Aorta (tissue), 5 donors: ENCODE measurements at regions not wholly inside any gene's neighbourhood (a gene's known extent, or its start where the extent isn't known, plus 50 kb on each side); places are given as distances from the start of the nearest gene placed in this dataset.
"Not testable (repeated sequence)": the region's sequence is repeated elsewhere in the genome, so short reads cannot be mapped to it uniquely, and the experiment has no call there.

Experiments
- ATAC-seq: fragments of 200-7000 bp; cut with Tn5 transposase; one replicate; pipeline ENCODE4 v1.9.1; 2022; ENCODE audit warnings: moderate library complexity; ENCODE audit not compliant: low FRiP score
- DNase-seq, 2 donors: peaks; one replicate each; pipeline ENCODE4 v3.0.0-alpha.2; 2020
- H3K27ac ChIP-seq, 2 donors: one replicate each; pipeline ENCODE4 v1.5.1; 2013; ENCODE audit warnings: low read length in 2 of 2, mild to moderate bottlenecking in 2 of 2, moderate library complexity in 2 of 2, control low read depth in 1 of 2, inconsistent platforms in 1 of 2, low read depth in 1 of 2
- H3K27me3 ChIP-seq, 2 donors: one replicate each; pipeline ENCODE4 v1.6.1; 2013; ENCODE audit warnings: control low read depth in 1 of 2, low read length in 1 of 2, mild to moderate bottlenecking in 1 of 2, moderate library complexity in 1 of 2; ENCODE audit not compliant: insufficient read depth in 2 of 2, control insufficient read depth in 1 of 2
- H3K36me3 ChIP-seq, 2 donors: one replicate each; pipeline ENCODE4 v1.6.1; 2013; ENCODE audit warnings: control low read depth in 1 of 2, low read length in 1 of 2, mild to moderate bottlenecking in 1 of 2; ENCODE audit not compliant: insufficient read depth in 2 of 2, control insufficient read depth in 1 of 2
- H3K4me1 ChIP-seq, 2 donors: one replicate each; pipeline ENCODE4 v1.6.1; 2013; ENCODE audit warnings: low read length in 2 of 2, control low read depth in 1 of 2, mild to moderate bottlenecking in 1 of 2, moderate library complexity in 1 of 2; ENCODE audit not compliant: insufficient read depth in 2 of 2, control insufficient read depth in 1 of 2
- H3K4me3 ChIP-seq, 2 donors: one replicate each; pipeline ENCODE4 v1.5.1; 2013; ENCODE audit warnings: low read length in 2 of 2, control low read depth in 1 of 2, mild to moderate bottlenecking in 1 of 2
- H3K9me3 ChIP-seq: one replicate; pipeline ENCODE4 v1.6.1; 2013; ENCODE audit warnings: mild to moderate bottlenecking, low read length; ENCODE audit not compliant: control insufficient read depth
- WGBS, 2 donors: extraction: QIAGEN DNeasy Blood & Tissue Kit; methylation state at CpG; one replicate each; pipeline ENCODE4 v1.1.7; 2013; 5-methylcytosine and 5-hydroxymethylcytosine counted together
- intact Hi-C, 2 donors: fragments of 100-400 bp; cut with DNase I; formaldehyde crosslinking; loops; one replicate each; pipeline versions ENCODE4 v1.14.2 to v1.15.0; 2022
- donor health status: healthy with polysubstance abuse.
- donor health status: Bipolar disorder and iron deficiency.
- donor health status: DM: no; HTN: no; CAD: no.
- donor health status: DM: no; HTN: no; CAD: no.
- donor health status: DM: yes; HTN: yes; CAD: no.

DNA sequence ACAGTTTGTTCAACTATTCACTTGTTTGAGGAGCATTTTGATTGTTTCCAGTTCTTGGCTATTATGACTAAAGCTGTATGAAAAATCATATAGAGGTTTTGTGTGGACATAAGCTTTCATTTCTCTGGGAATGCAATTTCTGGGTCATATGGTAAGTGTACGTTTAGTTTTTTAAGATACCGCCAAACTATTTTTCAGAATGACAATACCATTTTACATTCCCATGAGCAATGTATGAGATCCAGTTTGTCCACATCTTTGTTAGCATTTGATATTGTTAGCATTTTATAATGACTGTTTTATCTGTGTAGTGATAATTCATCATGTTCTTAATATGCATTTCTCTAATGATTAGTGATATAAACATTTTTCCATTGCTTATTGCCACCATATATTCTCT, 258.7 kb upstream of the CTNNB1 start:
- Histone ChIP-seq H3K27ac (no peak overlapping the region), H3K4me1 (peaks cover 3 to 5% of the 10 kb centered on the region in 2 donors), H3K9me3 (no peaks in the 10 kb centered on the region), H3K4me3 (no peak overlapping the region), H3K27me3 (no peaks in the 10 kb centered on the region), H3K36me3 (no peaks in the 10 kb centered on the region)
- 83 to 86% methylated on average over 2 of the region's 2 CpGs for WGBS, 2 donors
- intact Hi-C loops, result no loop called here
- DNase-seq (no peak), ATAC-seq (no peak)

DNA sequence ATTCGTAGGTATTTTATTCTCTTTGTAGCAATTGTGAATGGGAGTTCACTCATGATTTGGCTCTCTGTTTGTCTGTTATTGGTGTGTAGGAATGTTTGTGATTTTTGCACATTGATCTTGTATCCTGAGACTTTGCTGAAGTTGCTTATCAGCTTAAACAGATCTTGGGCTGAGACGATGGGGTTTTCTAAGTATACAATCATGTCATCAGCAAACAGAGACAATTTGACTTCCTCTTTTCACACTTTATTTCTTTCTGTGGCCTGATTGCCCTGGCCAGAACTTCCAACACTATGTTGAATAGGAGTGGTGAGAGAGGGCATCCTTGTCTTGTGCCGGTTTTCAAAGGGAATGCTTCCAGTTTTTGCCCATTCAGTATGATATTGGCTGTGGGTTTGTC, 252.3 kb upstream of the CTNNB1 start:
- WGBS, 2 donors, result 91 to 92% methylated on average over 3 of the region's 3 CpGs

GRCh38 chr3:40949347-40949746, 250.0 kb upstream of the CTNNB1 start:
- ATAC-seq, H3K4me1 ChIP-seq, DNase-seq, H3K27ac ChIP-seq, H3K36me3 ChIP-seq, H3K4me3 ChIP-seq, intact Hi-C loops, H3K27me3 ChIP-seq, H3K9me3 ChIP-seq: not testable (repeated sequence)
- WGBS, 2 donors, result 45 to 51% methylated on average over 3 of the region's 3 CpGs

More for the DNA sequence above, 252.3 kb upstream of the CTNNB1 start:
- H3K36me3 ChIP-seq, H3K4me1 ChIP-seq, DNase-seq, H3K27ac ChIP-seq, H3K9me3 ChIP-seq, H3K27me3 ChIP-seq, ATAC-seq, intact Hi-C loops, H3K4me3 ChIP-seq: not testable (repeated sequence)

DNA sequence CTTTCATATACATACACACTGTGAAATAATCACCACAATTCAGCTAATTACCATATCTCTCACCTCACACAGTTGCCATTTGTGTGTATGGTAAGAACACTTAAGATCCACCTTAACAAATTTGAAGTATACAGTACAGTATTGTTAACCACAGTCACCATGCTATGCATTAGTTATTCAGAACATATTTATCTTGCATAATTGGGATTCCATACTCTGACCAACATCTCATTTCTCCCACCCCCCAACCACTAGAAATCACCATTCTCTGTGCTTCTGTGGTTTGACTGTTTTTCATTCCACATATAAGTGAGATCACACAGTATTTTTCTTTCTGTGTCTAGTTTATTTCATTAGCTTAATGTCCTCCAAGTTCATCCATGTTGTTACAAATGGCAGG, 247.7 kb upstream of the CTNNB1 start:
- no peaks in the 10 kb centered on the region for H3K36me3 ChIP-seq
- ATAC-seq (no peak), DNase-seq (no peak)
- H3K27me3 ChIP-seq, result no peaks in the 10 kb centered on the region
- intact Hi-C loops, result no loop called here
- no peaks in the 10 kb centered on the region for H3K9me3 ChIP-seq
- peaks cover 0 to 3% of the 10 kb centered on the region in 2 donors for H3K4me1 ChIP-seq
- H3K4me3 ChIP-seq, result no peak overlapping the region
- no peak overlapping the region for H3K27ac ChIP-seq

DNA sequence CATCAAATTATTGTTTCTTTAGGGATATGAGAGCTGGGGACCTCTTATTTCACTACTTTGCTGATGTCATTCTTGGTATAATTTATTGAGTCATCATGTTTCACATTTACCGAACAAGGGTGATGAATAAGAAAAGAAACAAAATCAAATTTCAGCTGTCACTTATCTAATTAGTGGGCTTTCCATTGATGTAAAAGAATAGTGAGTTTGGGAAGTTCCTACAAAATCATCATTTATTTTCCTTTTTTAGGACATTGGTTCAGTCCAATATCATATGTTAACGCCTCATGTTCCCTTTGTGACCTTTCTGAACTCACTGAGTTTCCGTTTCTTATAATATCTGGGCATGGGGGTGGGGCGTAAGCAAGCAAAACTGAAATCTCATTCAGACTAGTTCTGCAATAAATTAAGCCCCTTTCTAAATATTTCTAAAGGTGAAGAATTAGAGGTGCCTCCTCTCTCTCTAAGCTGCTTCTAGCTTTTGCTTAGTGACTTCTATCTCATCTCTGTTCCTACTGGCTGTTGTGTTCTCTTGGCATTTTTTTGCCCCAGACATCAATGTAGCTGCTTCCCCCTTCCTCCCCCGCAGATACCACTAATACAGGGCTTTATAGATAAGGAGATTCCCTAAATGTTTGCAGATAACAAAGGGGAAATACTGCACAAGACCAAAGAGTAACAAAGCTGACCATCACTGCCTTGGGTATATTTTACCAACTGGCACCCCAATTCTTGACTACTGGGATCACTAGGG, 238.0 kb upstream of the CTNNB1 start:
- H3K4me3 ChIP-seq, result no peak overlapping the region
- ATAC-seq (no peak), DNase-seq (no peak)
- no peaks in the 10 kb centered on the region for H3K27me3 ChIP-seq
- no peak overlapping the region for H3K27ac ChIP-seq
- 77 to 81% methylated on average over 5 of the region's 5 CpGs for WGBS, 2 donors
- no peaks in the 10 kb centered on the region for H3K4me1 ChIP-seq
- intact Hi-C loops, result no loop called here
- H3K9me3 ChIP-seq, result peaks cover 2% of the 10 kb centered on the region
- no peaks in the 10 kb centered on the region for H3K36me3 ChIP-seq

GRCh38 chr3:40962721-40963120, 236.6 kb upstream of the CTNNB1 start:
- intact Hi-C loops, result no loop called here
- H3K9me3 ChIP-seq, result peaks cover 2% of the 10 kb centered on the region
- 28% methylated on average over 2 of the region's 2 CpGs for WGBS, 2 donors
- no peak overlapping the region for H3K4me3 ChIP-seq
- ATAC-seq (no peak), DNase-seq (no peak)
- no peaks in the 10 kb centered on the region for H3K27me3 ChIP-seq
- no peaks in the 10 kb centered on the region for H3K36me3 ChIP-seq
- no peaks in the 10 kb centered on the region for H3K4me1 ChIP-seq
- no peak overlapping the region for H3K27ac ChIP-seq

DNA sequence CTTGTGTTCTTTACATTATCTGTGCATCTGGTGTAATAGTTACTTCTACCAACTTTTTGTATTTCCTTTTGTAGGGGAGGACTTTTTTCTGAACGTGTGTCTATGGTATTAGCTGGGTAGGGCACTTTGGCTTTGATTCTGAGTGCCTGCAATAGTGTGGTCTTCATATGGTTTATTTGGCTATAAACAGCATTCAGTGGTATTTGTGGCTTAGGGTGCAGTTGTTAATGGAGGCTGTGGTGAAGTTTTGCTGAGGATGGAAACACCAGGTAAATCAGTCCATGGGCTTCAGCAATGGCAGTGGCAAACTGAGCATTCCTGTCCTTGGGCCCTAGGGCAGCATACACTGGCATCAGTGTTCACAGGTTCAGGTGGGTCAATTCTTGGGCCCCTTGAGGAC, 230.6 kb upstream of the CTNNB1 start:
- H3K4me1 ChIP-seq, result no peaks in the 10 kb centered on the region
- no peaks in the 10 kb centered on the region for H3K9me3 ChIP-seq
- DNase-seq, result no peak
- no peaks in the 10 kb centered on the region for H3K36me3 ChIP-seq
- no peak overlapping the region for H3K27ac ChIP-seq
- no peak overlapping the region for H3K4me3 ChIP-seq
- intact Hi-C loops, result no loop called here
- H3K27me3 ChIP-seq, result no peaks in the 10 kb centered on the region
- no peak for ATAC-seq
- 85 to 87% methylated on average over 1 of the region's 1 CpG for WGBS, 2 donors

- Histone ChIP-seq H3K4me1 (no peaks in the 10 kb centered on the region), H3K36me3 (no peaks in the 10 kb centered on the region), H3K27ac (no peak overlapping the region), H3K4me3 (no peak overlapping the region), H3K27me3 (no peaks in the 10 kb centered on the region), H3K9me3 (no peaks in the 10 kb centered on the region)
- intact Hi-C loops, result no loop called here
- DNase-seq, result no peak
- no peak for ATAC-seq
- WGBS, 2 donors, result 94 to 96% methylated on average over 3 of the region's 3 CpGs
Observed at GRCh38 chr3:40969341-40969740, 230.0 kb upstream of the CTNNB1 start.

DNA sequence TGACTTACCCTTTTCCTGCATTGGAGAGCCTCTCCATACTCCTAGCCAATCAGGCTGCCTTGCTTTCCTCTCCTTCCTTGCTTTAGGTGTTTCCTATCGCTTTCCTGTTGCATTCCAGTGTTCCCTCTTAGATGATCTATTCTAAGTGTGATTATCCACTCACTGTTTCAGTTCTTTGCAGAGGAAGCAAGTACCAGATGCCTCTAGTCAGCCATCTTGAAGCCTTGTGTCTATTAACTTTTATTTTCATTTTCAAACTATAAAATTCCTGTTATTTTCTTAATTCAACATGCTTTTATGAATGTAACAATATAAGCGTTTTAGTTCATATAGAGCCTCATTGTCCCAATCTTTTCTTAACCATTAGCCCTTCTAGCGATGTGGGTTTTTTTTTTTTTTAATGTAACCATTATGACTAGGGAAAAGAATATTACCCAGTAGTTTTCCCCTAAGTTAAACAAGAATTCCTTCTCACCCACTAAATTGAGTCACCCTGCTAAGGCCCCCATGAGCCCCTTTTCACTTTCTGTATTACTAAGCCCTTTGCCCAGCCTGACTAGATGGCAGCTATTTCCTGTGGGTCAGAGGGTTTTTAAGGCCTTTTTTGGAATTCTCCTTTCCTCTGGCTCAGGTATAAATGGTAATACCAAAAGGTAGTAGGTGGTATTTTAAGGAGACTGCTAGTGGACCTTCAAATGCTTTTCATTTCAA, 229.4 kb upstream of the CTNNB1 start:
- Histone ChIP-seq H3K36me3 (no peaks in the 10 kb centered on the region), H3K27ac (no peak overlapping the region), H3K9me3 (no peaks in the 10 kb centered on the region), H3K4me1 (no peaks in the 10 kb centered on the region), H3K27me3 (no peaks in the 10 kb centered on the region), H3K4me3 (no peak overlapping the region)
- DNase-seq (no peak), ATAC-seq (no peak)
- WGBS, 2 donors, result 97 to 99% methylated on average over 3 of the region's 3 CpGs
- intact Hi-C loops, result loop anchor here (10.0 kb wide), 2 partner anchors 95 to 275 kb away; no protein-coding TSS in a partner anchor
